SK-N-SH treated with all-trans-retinoic acid at 6 μM for 48 hours (cell line): ENCODE measurements at regions not wholly inside any gene's neighbourhood (a gene's known extent, or its start where the extent isn't known, plus 50 kb on each side); places are given as distances from the start of the nearest gene placed in this dataset.

ENCODE experiments used
- ARNTL ChIP-seq: fragments of 450-650 bp; formaldehyde crosslinking; IDR thresholded peaks from 2 replicates; pipeline ENCODE4 v1.5.0; 2020; ENCODE audit warnings: low read depth, mild to moderate bottlenecking, moderate library complexity, borderline replicate concordance
- BACH2 ChIP-seq: fragments of 250-450 bp; sonication (Bioruptor Pico); IDR thresholded peaks from 2 replicates; pipeline ENCODE4 v1.9.0; 2021; ENCODE audit warnings: mild to moderate bottlenecking, borderline replicate concordance
- CREB5 ChIP-seq: fragments of 250-450 bp; sonication (Bioruptor Pico); IDR thresholded peaks from 2 replicates; pipeline ENCODE4 v1.5.1; 2020; ENCODE audit warnings: low read depth, mild to moderate bottlenecking, moderate library complexity
- CSDC2 ChIP-seq: fragments of 250-450 bp; sonication (Bioruptor Pico); IDR thresholded peaks from 2 replicates; pipeline ENCODE4 v1.5.0; 2020; ENCODE audit warnings: mild to moderate bottlenecking, moderate library complexity
- PATZ1 ChIP-seq: fragments of 250-450 bp; sonication (Bioruptor Pico); IDR thresholded peaks from 2 replicates; pipeline ENCODE4 v1.8.0; 2020; ENCODE audit warnings: mild to moderate bottlenecking, moderate library complexity, borderline replicate concordance
- RARB ChIP-seq: fragments of 250-450 bp; sonication (Bioruptor Pico); IDR thresholded peaks from 2 replicates; pipeline ENCODE4 v1.8.0; 2021; ENCODE audit warnings: mild to moderate bottlenecking, moderate library complexity
- TOX ChIP-seq: fragments of 250-450 bp; sonication (Bioruptor Pico); IDR thresholded peaks from 2 replicates; pipeline ENCODE4 v1.8.0; 2021; ENCODE audit warnings: mild to moderate bottlenecking, moderate library complexity, borderline replicate concordance
- ZNF565 ChIP-seq: fragments of 450-650 bp; formaldehyde crosslinking; conservative IDR thresholded peaks from 2 replicates; pipeline ENCODE4 v1.5.0; 2020; ENCODE audit warnings: low read depth, mild to moderate bottlenecking, moderate library complexity
- ZNF70 ChIP-seq: fragments of 450-650 bp; formaldehyde crosslinking; IDR thresholded peaks from 2 replicates; pipeline ENCODE4 v1.5.0; 2020; ENCODE audit warnings: mild to moderate bottlenecking, moderate library complexity
- ZNF8 ChIP-seq: fragments of 450-650 bp; formaldehyde crosslinking; IDR thresholded peaks from 2 replicates; pipeline ENCODE4 v1.5.0; 2020; ENCODE audit warnings: mild to moderate bottlenecking, moderate library complexity

- TF ChIP-seq RARB (no peak), ZNF8 (CRISPR knock-in tag) (no peak), ZNF565 (CRISPR knock-in tag) (no peak), PATZ1 (no peak), ZNF70 (no peak), BACH2 (no peak), CSDC2 (CRISPR knock-in tag) (no peak), ARNTL (no peak), CREB5 (no peak), TOX (CRISPR knock-in tag) (no peak)
These were observed 92.6 kb upstream of the ATP2B1 start for GRCh38 chr12:89801284-89801683.
